IPS DF 6.9 (cell line): ENCODE measurements at regions not wholly inside any gene's neighbourhood (a gene's known extent, or its start where the extent isn't known, plus 50 kb on each side); places are given as distances from the start of the nearest gene placed in this dataset.

Source experiments
- DNase-seq: peaks from one replicate; pipeline ENCODE4 v3.0.0-alpha.2; 2013; ENCODE audit warnings: low read depth, low spot score
- H3K27ac ChIP-seq: one replicate; pipeline ENCODE4 v1.5.1; 2013; ENCODE audit warnings: low read length, control low read depth
- H3K27me3 ChIP-seq: 2 replicates; pipeline ENCODE4 v1.6.1; 2013; ENCODE audit warnings: mild to moderate bottlenecking, low read length; ENCODE audit not compliant: control insufficient read depth, insufficient read depth
- H3K36me3 ChIP-seq: 2 replicates; pipeline ENCODE4 v1.6.1; 2013; ENCODE audit warnings: low read length; ENCODE audit not compliant: control insufficient read depth, insufficient read depth
- H3K4me1 ChIP-seq: 2 replicates; pipeline ENCODE4 v1.6.1; 2013; ENCODE audit warnings: low read length; ENCODE audit not compliant: control insufficient read depth, insufficient read depth
- H3K4me3 ChIP-seq: 2 replicates; pipeline ENCODE4 v1.5.1; 2013; ENCODE audit warnings: mild to moderate bottlenecking, low read length
- H3K9me3 ChIP-seq: 2 replicates; pipeline ENCODE4 v1.6.1; 2013; ENCODE audit warnings: low read length, inconsistent platforms; ENCODE audit not compliant: control insufficient read depth, insufficient read depth
- WGBS: extraction: QIAGEN DNeasy Blood & Tissue Kit; methylation state at CpG from one replicate; pipeline ENCODE4 v1.1.7; 2013; ENCODE audit warnings: mixed read lengths, missing lambda C conversion rate; ENCODE audit not compliant: insufficient read length, insufficient coverage; 5-methylcytosine and 5-hydroxymethylcytosine counted together

- no peaks in the 10 kb centered on the region for H3K4me1 ChIP-seq
- H3K36me3 ChIP-seq = no peaks in the 10 kb centered on the region
- no peak overlapping the region for H3K4me3 ChIP-seq
- H3K27me3 ChIP-seq = no peaks in the 10 kb centered on the region
- WGBS = no CpG with 5 or more reads among the region's 2 CpGs
- H3K27ac ChIP-seq = no peak overlapping the region
- DNase-seq = no peak
- no peaks in the 10 kb centered on the region for H3K9me3 ChIP-seq
These were observed 666.0 kb upstream of the CDH18 start for GRCh38 chr5:20654033-20654432.

GRCh38 chr5:20649966-20650365 is 662.0 kb upstream of the CDH18 start:
- H3K4me3 ChIP-seq = no peak overlapping the region
- WGBS = no CpG with 5 or more reads among the region's 1 CpG
- H3K9me3 ChIP-seq = no peaks in the 10 kb centered on the region
- H3K27ac ChIP-seq = no peak overlapping the region
- no peaks in the 10 kb centered on the region for H3K36me3 ChIP-seq
- DNase-seq = no peak
- H3K27me3 ChIP-seq = no peaks in the 10 kb centered on the region
- H3K4me1 ChIP-seq = no peaks in the 10 kb centered on the region

- Histone ChIP-seq H3K27ac (no peak overlapping the region), H3K27me3 (no peaks in the 10 kb centered on the region), H3K4me1 (no peaks in the 10 kb centered on the region), H3K9me3 (no peaks in the 10 kb centered on the region), H3K36me3 (no peaks in the 10 kb centered on the region), H3K4me3 (no peak overlapping the region)
- DNase-seq = no peak
These were observed 661.0 kb upstream of the CDH18 start for GRCh38 chr5:20648981-20649380.

- H3K36me3 ChIP-seq = no peaks in the 10 kb centered on the region
- no peaks in the 10 kb centered on the region for H3K9me3 ChIP-seq
- no peak for DNase-seq
- no CpG with 5 or more reads among the region's 1 CpG for WGBS
- H3K27ac ChIP-seq = no peak overlapping the region
- H3K4me1 ChIP-seq = no peaks in the 10 kb centered on the region
- no peak overlapping the region for H3K4me3 ChIP-seq
- no peaks in the 10 kb centered on the region for H3K27me3 ChIP-seq
These were observed 648.7 kb upstream of the CDH18 start for GRCh38 chr5:20636686-20637085.

- Histone ChIP-seq H3K4me3 (no peak overlapping the region), H3K4me1 (0 out of 2 replicates have a peak, but pooled peaks cover 1% of the 10 kb centered on the region), H3K9me3 (no peaks in the 10 kb centered on the region), H3K27me3 (no peaks in the 10 kb centered on the region), H3K27ac (no peak overlapping the region), H3K36me3 (no peaks in the 10 kb centered on the region)
- WGBS = no CpG with 5 or more reads among the region's 3 CpGs
- DNase-seq = no peak
These were observed 631.6 kb upstream of the CDH18 start for GRCh38 chr5:20619591-20619990.

GRCh38 chr5:20618340-20618739 is 630.3 kb upstream of the CDH18 start:
- no peak overlapping the region for H3K27ac ChIP-seq
- no peaks in the 10 kb centered on the region for H3K9me3 ChIP-seq
- WGBS = no CpG with 5 or more reads among the region's 1 CpG

GRCh38 chr5:20617841-20618240 is 629.8 kb upstream of the CDH18 start:
- no peaks in the 10 kb centered on the region for H3K9me3 ChIP-seq
- no peaks in the 10 kb centered on the region for H3K36me3 ChIP-seq
- H3K27ac ChIP-seq = no peak overlapping the region
- no CpG with 5 or more reads among the region's 3 CpGs for WGBS
- no peaks in the 10 kb centered on the region for H3K27me3 ChIP-seq
- DNase-seq = no peak
- H3K4me1 ChIP-seq = 0 out of 2 replicates have a peak, but pooled peaks cover 1% of the 10 kb centered on the region
- no peak overlapping the region for H3K4me3 ChIP-seq

More at GRCh38 chr5:20618340-20618739, 630.3 kb upstream of the CDH18 start:
- H3K27me3 ChIP-seq = no peaks in the 10 kb centered on the region
- H3K4me1 ChIP-seq = 0 out of 2 replicates have a peak, but pooled peaks cover 1% of the 10 kb centered on the region
- no peaks in the 10 kb centered on the region for H3K36me3 ChIP-seq
- DNase-seq = no peak
- no peak overlapping the region for H3K4me3 ChIP-seq

GRCh38 chr5:20615888-20616563 is 628.0 kb upstream of the CDH18 start:
- no CpG with 5 or more reads among the region's 21 CpGs for WGBS
- H3K9me3 ChIP-seq = no peaks in the 10 kb centered on the region

GRCh38 chr5:20611620-20612019 is 623.6 kb upstream of the CDH18 start:
- DNase-seq = no peak
- Histone ChIP-seq H3K27me3 (no peaks in the 10 kb centered on the region), H3K9me3 (no peaks in the 10 kb centered on the region), H3K36me3 (no peaks in the 10 kb centered on the region), H3K4me1 (0 out of 2 replicates have a peak, but pooled peaks cover 1% of the 10 kb centered on the region), H3K27ac (no peak overlapping the region), H3K4me3 (no peak overlapping the region)
- no CpG with 5 or more reads among the region's 6 CpGs for WGBS

More at GRCh38 chr5:20615888-20616563, 628.0 kb upstream of the CDH18 start:
- no peak for DNase-seq
- Histone ChIP-seq H3K4me3 (no peak overlapping the region), H3K27me3 (no peaks in the 10 kb centered on the region), H3K4me1 (0 out of 2 replicates have a peak, but pooled peaks cover 1% of the 10 kb centered on the region), H3K27ac (no peak overlapping the region), H3K36me3 (no peaks in the 10 kb centered on the region)

GRCh38 chr5:20610681-20611080 is 622.7 kb upstream of the CDH18 start:
- no CpG with 5 or more reads among the region's 4 CpGs for WGBS
- H3K36me3 ChIP-seq = no peaks in the 10 kb centered on the region
- no peak for DNase-seq

GRCh38 chr5:20609126-20609525 is 621.1 kb upstream of the CDH18 start:
- no peak overlapping the region for H3K4me3 ChIP-seq
- H3K9me3 ChIP-seq = no peaks in the 10 kb centered on the region
- DNase-seq = no peak
- H3K27ac ChIP-seq = no peak overlapping the region
- no peaks in the 10 kb centered on the region for H3K36me3 ChIP-seq
- WGBS = no CpG with 5 or more reads among the region's 1 CpG
- H3K27me3 ChIP-seq = no peaks in the 10 kb centered on the region
- no peaks in the 10 kb centered on the region for H3K4me1 ChIP-seq

More at GRCh38 chr5:20610681-20611080, 622.7 kb upstream of the CDH18 start:
- no peak overlapping the region for H3K4me3 ChIP-seq
- H3K27me3 ChIP-seq = no peaks in the 10 kb centered on the region
- H3K4me1 ChIP-seq = no peaks in the 10 kb centered on the region
- H3K9me3 ChIP-seq = no peaks in the 10 kb centered on the region
- H3K27ac ChIP-seq = no peak overlapping the region
